ENCODE measurements at regions not wholly inside any gene's neighbourhood (a gene's known extent, or its start where the extent isn't known, plus 50 kb on each side); places are given as distances from the start of the nearest gene placed in this dataset.
A peak's percentile ranks its signal among the peaks of the same experiment; 100 is the strongest.

- ATAC-seq, result no peak
- no peaks in the 10 kb centered on the region for H3K36me3 ChIP-seq
- no peak for DNase-seq
- no peaks in the 10 kb centered on the region for H3K9me3 ChIP-seq
- H3K4me3 ChIP-seq, result no peak overlapping the region
- no peaks in the 10 kb centered on the region for H3K4me1 ChIP-seq
- intact Hi-C loops (cut with DNase I), result no loop called here
- no peak for TF ChIP-seq CTCF (IDR thresholded peaks at IDR 0.05)
- no peaks in the 10 kb centered on the region for H3K27me3 ChIP-seq
- no peak overlapping the region for H3K27ac ChIP-seq
Observed at GRCh38 chr16:73730481-73731090, 566.0 kb upstream of the PSMD7 start.

GRCh38 chr16:73725156-73725555, 571.5 kb upstream of the PSMD7 start:
- intact Hi-C loops (cut with DNase I), result no loop called here
- TF ChIP-seq CTCF (IDR thresholded peaks at IDR 0.05), result no peak
- no peaks in the 10 kb centered on the region for H3K9me3 ChIP-seq
- DNase-seq, result no peak
- H3K4me1 ChIP-seq, result no peaks in the 10 kb centered on the region
- ATAC-seq, result no peak
- peaks cover 3% of the 10 kb centered on the region for H3K27me3 ChIP-seq
- no peak overlapping the region for H3K27ac ChIP-seq
- no peak overlapping the region for H3K4me3 ChIP-seq
- no peaks in the 10 kb centered on the region for H3K36me3 ChIP-seq

GRCh38 chr16:73724503-73724902, 572.1 kb upstream of the PSMD7 start:
- Histone ChIP-seq H3K9me3 (no peaks in the 10 kb centered on the region), H3K36me3 (no peaks in the 10 kb centered on the region), H3K4me1 (no peaks in the 10 kb centered on the region), H3K27me3 (peaks cover 3% of the 10 kb centered on the region), H3K4me3 (no peak overlapping the region), H3K27ac (no peak overlapping the region)
- intact Hi-C loops (cut with DNase I), result no loop called here
- no peak for ATAC-seq
- DNase-seq, result no peak
- no peak for TF ChIP-seq CTCF (IDR thresholded peaks at IDR 0.05)

GRCh38 chr16:73717266-73717974, 579.2 kb upstream of the PSMD7 start:
- Histone ChIP-seq H3K4me1 (no peaks in the 10 kb centered on the region), H3K9me3 (no peaks in the 10 kb centered on the region), H3K4me3 (no peak overlapping the region), H3K27ac (no peak overlapping the region), H3K36me3 (no peaks in the 10 kb centered on the region), H3K27me3 (peaks cover 3% of the 10 kb centered on the region)
- DNase-seq (no peak), ATAC-seq (peak; percentile 56)
- intact Hi-C loops (cut with DNase I), result no loop called here
- TF ChIP-seq CTCF (IDR thresholded peaks at IDR 0.05), result no peak

GRCh38 chr16:73714976-73715375, 581.6 kb upstream of the PSMD7 start:
- no peaks in the 10 kb centered on the region for H3K36me3 ChIP-seq
- H3K9me3 ChIP-seq, result no peaks in the 10 kb centered on the region
- no peak overlapping the region for H3K4me3 ChIP-seq
- H3K27ac ChIP-seq, result no peak overlapping the region
- no peak for TF ChIP-seq CTCF (IDR thresholded peaks at IDR 0.05)
- intact Hi-C loops (cut with DNase I), result no loop called here
- DNase-seq (no peak), ATAC-seq (no peak)
- no peaks in the 10 kb centered on the region for H3K27me3 ChIP-seq
- no peaks in the 10 kb centered on the region for H3K4me1 ChIP-seq
